ENCODE measurements at regions not wholly inside any gene's neighbourhood (a gene's known extent, or its start where the extent isn't known, plus 50 kb on each side); places are given as distances from the start of the nearest gene placed in this dataset.

- H3K4me3 ChIP-seq (ENCODE audit: low read depth, low read length), result no peak overlapping the region
- DNase-seq (ENCODE audit: low read depth), result no peak
- no peak for TF ChIP-seq CTCF (IDR thresholded peaks at IDR 0.05; ENCODE audit: insufficient read depth, low read length)
These were observed 288.8 kb downstream of the NPIPA8 start for GRCh38 chr16:18047761-18048160.

DNA sequence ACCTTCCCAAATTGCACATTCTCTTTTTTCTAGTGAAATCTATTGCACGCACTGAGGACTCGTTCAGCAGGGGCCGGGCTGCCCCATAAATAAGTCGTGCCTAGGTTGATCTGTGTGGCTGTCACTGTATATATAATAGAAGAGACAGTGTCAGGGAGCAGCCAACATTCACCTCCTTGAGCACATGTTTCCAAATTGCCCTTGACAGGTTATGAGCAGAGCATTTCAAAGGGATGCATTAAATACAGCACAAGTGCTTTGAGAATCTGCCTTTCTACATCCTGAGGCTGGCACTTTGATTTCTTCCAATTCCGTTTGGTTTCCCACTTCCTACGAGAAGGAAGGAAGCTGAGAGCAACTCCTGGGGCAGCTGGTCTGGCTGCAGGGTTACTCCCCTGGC is 291.2 kb downstream of the NPIPA8 start:
- no peak for TF ChIP-seq CTCF (IDR thresholded peaks at IDR 0.05; ENCODE audit: insufficient read depth, low read length)

GRCh38 chr16:18041864-18042834 is 294.4 kb downstream of the NPIPA8 start:
- no peak for DNase-seq (ENCODE audit: low read depth)
- H3K4me3 ChIP-seq (ENCODE audit: low read depth, low read length), result no peak overlapping the region
- TF ChIP-seq CTCF (IDR thresholded peaks at IDR 0.05; ENCODE audit: insufficient read depth, low read length), result no peak

More for the DNA sequence above, 291.2 kb downstream of the NPIPA8 start:
- H3K4me3 ChIP-seq (ENCODE audit: low read depth, low read length), result no peak overlapping the region
- no peak for DNase-seq (ENCODE audit: low read depth)

- TF ChIP-seq CTCF (IDR thresholded peaks at IDR 0.05; ENCODE audit: insufficient read depth, low read length), result no peak
- H3K4me3 ChIP-seq (ENCODE audit: low read depth, low read length), result no peak overlapping the region
- no peak for DNase-seq (ENCODE audit: low read depth)
These were observed 296.6 kb downstream of the NPIPA8 start for GRCh38 chr16:18039931-18040330.

- no peak overlapping the region for H3K4me3 ChIP-seq (ENCODE audit: low read depth, low read length)
- no peak for DNase-seq (ENCODE audit: low read depth)
- no peak for TF ChIP-seq CTCF (IDR thresholded peaks at IDR 0.05; ENCODE audit: insufficient read depth, low read length)
These were observed 299.5 kb downstream of the NPIPA8 start for GRCh38 chr16:18037051-18037450.

- no peak for TF ChIP-seq CTCF (IDR thresholded peaks at IDR 0.05; ENCODE audit: insufficient read depth, low read length)
- H3K4me3 ChIP-seq (ENCODE audit: low read depth, low read length), result no peak overlapping the region
- no peak for DNase-seq (ENCODE audit: low read depth)
These were observed 311.9 kb downstream of the NPIPA8 start for GRCh38 chr16:18024611-18025010.
